Uterus (tissue), 2 donors: ENCODE measurements at regions not wholly inside any gene's neighbourhood (a gene's known extent, or its start where the extent isn't known, plus 50 kb on each side); places are given as distances from the start of the nearest gene placed in this dataset.

Source experiments
- POLR2A ChIP-seq, 2 donors: fragments of 450-650 bp; IDR thresholded peaks; one replicate each; pipeline ENCODE4 v1.6.1; 2016; ENCODE audit warnings: antibody characterized with exemption in 2 of 2, mild to moderate bottlenecking in 1 of 2, moderate library complexity in 1 of 2
- TF ChIP-seq, protein P1 (sequence below), 4 experiments: fragments of 200-600 bp in 2 of 4; fragments of 450-650 bp in 2 of 4; sonication (generic) in 2 of 4; IDR thresholded peaks; one replicate each; pipeline ENCODE4 v1.5.1; 2016 to 2019; ENCODE audit warnings: antibody characterized with exemption in 4 of 4, mild to moderate bottlenecking in 2 of 4, moderate library complexity in 1 of 4

DNA sequence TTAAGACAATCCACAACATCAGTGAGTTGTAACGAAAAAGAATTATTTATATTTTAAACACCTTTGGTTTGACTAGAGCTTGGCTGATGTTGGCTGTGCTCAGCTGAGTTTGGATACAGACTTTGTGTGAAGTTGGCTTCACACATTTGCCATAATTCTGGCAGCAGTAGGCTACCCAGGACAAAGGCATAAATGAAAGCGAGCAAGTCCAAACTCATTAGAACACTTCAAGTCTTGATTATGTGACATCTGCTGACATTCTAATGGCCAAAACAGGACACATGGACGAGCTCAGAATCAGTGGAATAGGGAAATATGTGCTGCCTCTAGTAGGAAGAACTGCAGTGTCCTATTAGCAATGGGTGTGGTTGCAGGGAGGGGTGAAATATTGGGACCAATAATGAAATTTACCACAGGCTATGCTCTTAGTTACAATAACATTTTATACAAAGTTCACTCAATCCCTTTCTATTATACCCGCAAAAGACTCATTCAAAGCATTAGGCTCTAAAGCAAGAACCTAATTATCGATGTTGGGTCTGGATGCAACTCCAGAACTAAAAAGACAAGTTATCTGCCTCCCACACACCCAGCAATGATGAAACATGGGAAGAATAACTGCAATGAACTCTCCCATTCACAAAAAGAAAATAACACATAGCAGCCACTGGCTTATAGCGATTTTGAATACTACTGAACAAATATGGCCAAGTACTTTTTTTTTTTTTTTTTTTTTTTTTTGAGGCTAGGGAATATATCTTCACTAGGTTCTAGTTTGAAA is 493.9 kb upstream of the RASGRP1 start:
- TF ChIP-seq, protein P1, sequence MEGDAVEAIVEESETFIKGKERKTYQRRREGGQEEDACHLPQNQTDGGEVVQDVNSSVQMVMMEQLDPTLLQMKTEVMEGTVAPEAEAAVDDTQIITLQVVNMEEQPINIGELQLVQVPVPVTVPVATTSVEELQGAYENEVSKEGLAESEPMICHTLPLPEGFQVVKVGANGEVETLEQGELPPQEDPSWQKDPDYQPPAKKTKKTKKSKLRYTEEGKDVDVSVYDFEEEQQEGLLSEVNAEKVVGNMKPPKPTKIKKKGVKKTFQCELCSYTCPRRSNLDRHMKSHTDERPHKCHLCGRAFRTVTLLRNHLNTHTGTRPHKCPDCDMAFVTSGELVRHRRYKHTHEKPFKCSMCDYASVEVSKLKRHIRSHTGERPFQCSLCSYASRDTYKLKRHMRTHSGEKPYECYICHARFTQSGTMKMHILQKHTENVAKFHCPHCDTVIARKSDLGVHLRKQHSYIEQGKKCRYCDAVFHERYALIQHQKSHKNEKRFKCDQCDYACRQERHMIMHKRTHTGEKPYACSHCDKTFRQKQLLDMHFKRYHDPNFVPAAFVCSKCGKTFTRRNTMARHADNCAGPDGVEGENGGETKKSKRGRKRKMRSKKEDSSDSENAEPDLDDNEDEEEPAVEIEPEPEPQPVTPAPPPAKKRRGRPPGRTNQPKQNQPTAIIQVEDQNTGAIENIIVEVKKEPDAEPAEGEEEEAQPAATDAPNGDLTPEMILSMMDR (IDR thresholded peaks at IDR 0.05), result no peak
- no peak for TF ChIP-seq POLR2A (IDR thresholded peaks at IDR 0.05)
